H1 (cell line): ENCODE measurements at regions not wholly inside any gene's neighbourhood (a gene's known extent, or its start where the extent isn't known, plus 50 kb on each side); places are given as distances from the start of the nearest gene placed in this dataset.

ENCODE experiments used
- CTCF ChIA-PET: fragments of 300-600 bp; sonication (Branson Sonifier 250); formaldehyde crosslinking; loops from one replicate; lab custom pipeline; 2021; ENCODE audit not compliant: partially characterized antibody; lab: Charles Lee
- POLR2A ChIA-PET: fragments of 300-600 bp; sonication (Branson Sonifier 250); formaldehyde crosslinking; loops from one replicate; lab custom pipeline; 2021; ENCODE audit warnings: inconsistent platforms; ENCODE audit not compliant: partially characterized antibody; lab: Charles Lee
- DNase-seq, 2 experiments: peaks; one replicate each; pipeline versions ENCODE4 v3.0.0 to v3.0.0-alpha.2; 2010 to 2022; ENCODE audit warnings: low spot score in 2 of 2, low read depth in 1 of 2, mixed read lengths in 1 of 2
- FAIRE-seq: peaks from 2 replicates; lab custom pipeline; 2011; peaks lifted over from hg19 to GRCh38; lab: Jason Lieb, UNC
- H2AFZ ChIP-seq: 2 replicates; pipeline ENCODE4 v1.8.1; 2012; ENCODE audit warnings: low read length, inconsistent platforms
- H2AK5ac ChIP-seq: 2 replicates; pipeline ENCODE4 v1.6.1; 2013; ENCODE audit warnings: low read depth, low read length
- H2BK120ac ChIP-seq: replicated peaks from 2 replicates; pipeline ENCODE3; 2013; ENCODE audit warnings: low read depth, low read length, inconsistent platforms
- H2BK12ac ChIP-seq: 2 replicates; pipeline ENCODE4 v1.6.1; 2013; ENCODE audit warnings: low read depth, low read length
- H2BK15ac ChIP-seq: 2 replicates; pipeline ENCODE4 v1.6.1; 2013; ENCODE audit warnings: low read length
- H2BK20ac ChIP-seq: 2 replicates; pipeline ENCODE4 v1.6.1; 2013; ENCODE audit warnings: low read length
- H2BK5ac ChIP-seq: 2 replicates; pipeline ENCODE4 v1.6.1; 2013; ENCODE audit warnings: low read depth, low read length
- H3K14ac ChIP-seq: 2 replicates; pipeline ENCODE4 v1.6.1; 2013; ENCODE audit warnings: inconsistent platforms; ENCODE audit not compliant: insufficient read length
- H3K18ac ChIP-seq: 2 replicates; pipeline ENCODE4 v1.6.1; 2013; ENCODE audit warnings: low read length; ENCODE audit errors: extremely low read depth
- H3K23ac ChIP-seq: 2 replicates; pipeline ENCODE4 v1.6.1; 2013; ENCODE audit warnings: inconsistent platforms; ENCODE audit not compliant: insufficient read length
- H3K23me2 ChIP-seq: 2 replicates; pipeline ENCODE4 v1.6.1; 2013; ENCODE audit warnings: low read depth, low read length
- H3K27ac ChIP-seq: 2 replicates; pipeline ENCODE4 v1.6.1; 2011; ENCODE audit warnings: low read depth, low read length, inconsistent platforms
- H3K27me3 ChIP-seq, 4 experiments: replicated peaks in 1 of 4; 1 replicate in 1 of 4; 2 replicates in 3 of 4; pipeline versions ENCODE4 v1.6.1 to v1.8.1; 2011 to 2013; ENCODE audit warnings: low read length in 3 of 4, mild to moderate bottlenecking in 3 of 4, inconsistent platforms in 2 of 4, mixed read lengths in 2 of 4, moderate library complexity in 1 of 4; ENCODE audit not compliant: control insufficient read depth in 3 of 4, insufficient read depth in 3 of 4; ENCODE audit errors: extremely low read depth in 1 of 4
- H3K36me3 ChIP-seq, 4 experiments: 2 replicates each; pipeline versions ENCODE4 v1.6.1 to v1.8.1; 2011 to 2013; ENCODE audit warnings: mild to moderate bottlenecking in 4 of 4, low read length in 3 of 4, moderate library complexity in 2 of 4, control low read depth in 1 of 4, inconsistent platforms in 1 of 4; ENCODE audit not compliant: insufficient read depth in 4 of 4, control insufficient read depth in 2 of 4
- H3K4ac ChIP-seq: replicated peaks from 2 replicates; pipeline ENCODE3; 2013; ENCODE audit warnings: low read length, low read depth, mixed read lengths, inconsistent platforms; ENCODE audit not compliant: insufficient read length
- H3K4me1 ChIP-seq, 4 experiments: replicated peaks in 1 of 4; 1 replicate in 1 of 4; 2 replicates in 3 of 4; pipeline versions ENCODE4 v1.6.1 to v1.8.1; 2011 to 2013; ENCODE audit warnings: low read length in 3 of 4, inconsistent platforms in 2 of 4, mixed read lengths in 1 of 4; ENCODE audit not compliant: insufficient read depth in 4 of 4, control insufficient read depth in 3 of 4
- H3K4me2 ChIP-seq, 2 experiments: 2 replicates each; pipeline versions ENCODE4 v1.6.1 to v1.8.1; 2011 to 2013; ENCODE audit warnings: low read depth in 2 of 2, low read length in 2 of 2, control low read depth in 1 of 2, inconsistent platforms in 1 of 2, mild to moderate bottlenecking in 1 of 2; ENCODE audit not compliant: insufficient read depth in 1 of 2
- H3K4me3 ChIP-seq, 4 experiments: fragments of 200-600, 300-600 bp in 1 of 4; sonication (generic), shearing (Covaris generic), sonication (Bioruptor Twin) in 1 of 4; 2 replicates each; pipeline versions ENCODE4 v1.5.1 to v1.8.1; 2011 to 2016; ENCODE audit warnings: low read length in 4 of 4, low read depth in 3 of 4, control low read depth in 2 of 4, inconsistent platforms in 2 of 4, mild to moderate bottlenecking in 2 of 4, mixed read lengths in 1 of 4, moderate library complexity in 1 of 4; ENCODE audit not compliant: insufficient read depth in 2 of 4; ENCODE audit errors: extremely low read depth in 1 of 4
- H3K56ac ChIP-seq: replicated peaks from 2 replicates; pipeline ENCODE3; 2013; ENCODE audit warnings: low read depth, mild to moderate bottlenecking, mixed read lengths, low read length, inconsistent platforms; ENCODE audit not compliant: insufficient read length
- H3K79me1 ChIP-seq: 2 replicates; pipeline ENCODE4 v1.6.1; 2013; ENCODE audit warnings: low read depth, low read length, control low read depth
- H3K79me2 ChIP-seq, 2 experiments: 2 replicates each; pipeline versions ENCODE4 v1.6.1 to v1.8.1; 2012 to 2013; ENCODE audit warnings: low read length in 2 of 2, mild to moderate bottlenecking in 2 of 2, inconsistent platforms in 1 of 2; ENCODE audit not compliant: insufficient read depth in 2 of 2, control insufficient read depth in 1 of 2
- H3K9ac ChIP-seq, 4 experiments: replicated peaks in 1 of 4; 1 replicate in 1 of 4; 2 replicates in 3 of 4; pipeline versions ENCODE4 v1.6.1 to v1.8.1; 2011 to 2013; ENCODE audit warnings: low read depth in 3 of 4, low read length in 3 of 4, control low read depth in 2 of 4, mild to moderate bottlenecking in 2 of 4, moderate library complexity in 2 of 4, inconsistent platforms in 1 of 4; ENCODE audit errors: extremely low read depth in 1 of 4
- H3K9me3 ChIP-seq, 2 experiments: 2 replicates each; pipeline versions ENCODE4 v1.6.1 to v1.8.1; 2012 to 2013; ENCODE audit warnings: mild to moderate bottlenecking in 2 of 2, moderate library complexity in 2 of 2, control low read depth in 1 of 2, inconsistent platforms in 1 of 2, low read depth in 1 of 2, low read length in 1 of 2, mixed read lengths in 1 of 2; ENCODE audit not compliant: insufficient read depth in 2 of 2
- H4K20me1 ChIP-seq, 2 experiments: replicated peaks in 1 of 2; 2 replicates each; pipeline versions ENCODE3 to v1.8.1; 2011 to 2013; ENCODE audit warnings: inconsistent platforms in 2 of 2, low read length in 2 of 2, mild to moderate bottlenecking in 1 of 2; ENCODE audit not compliant: insufficient read depth in 2 of 2, control insufficient read depth in 1 of 2
- H4K5ac ChIP-seq: 2 replicates; pipeline ENCODE4 v1.6.1; 2013; ENCODE audit warnings: low read length, low read depth, mixed read lengths, inconsistent platforms; ENCODE audit not compliant: insufficient read length
- H4K8ac ChIP-seq: 2 replicates; pipeline ENCODE4 v1.8.0; 2013; ENCODE audit warnings: mild to moderate bottlenecking, moderate library complexity, low read length, inconsistent platforms; ENCODE audit not compliant: insufficient read depth; ENCODE audit errors: extremely low read depth
- H4K91ac ChIP-seq: replicated peaks from 2 replicates; pipeline ENCODE3; 2013; ENCODE audit warnings: low read length, mixed read lengths, inconsistent platforms; ENCODE audit not compliant: insufficient read length
- ASH2L ChIP-seq: fragments of 200-600, 300-600 bp; sonication (generic); IDR thresholded peaks from one replicate; pipeline ENCODE4 v1.7.1; 2017; ENCODE audit warnings: low read length
- ATF3 ChIP-seq: IDR thresholded peaks from 2 replicates; pipeline ENCODE4 v1.6.1; 2011; ENCODE audit warnings: low read depth, mild to moderate bottlenecking, low read length; ENCODE audit not compliant: insufficient read depth
- KDM1A ChIP-seq: fragments of 200-600, 300-600 bp; sonication (generic); IDR thresholded peaks from 2 replicates; pipeline ENCODE4 v1.7.1; 2016; ENCODE audit warnings: mild to moderate bottlenecking, low read length, borderline replicate concordance
- POU5F1 ChIP-seq: IDR thresholded peaks from 2 replicates; pipeline ENCODE4 v1.6.1; 2011; ENCODE audit warnings: low read depth, mild to moderate bottlenecking, low read length, moderate library complexity
- SIN3A ChIP-seq, 2 experiments: IDR thresholded peaks in 1 of 2; conservative IDR thresholded peaks in 1 of 2; 2 replicates each; pipeline ENCODE4 v1.6.1; 2011 to 2012; ENCODE audit warnings: low read length in 2 of 2, improper control_type of control experiment in 1 of 2, low read depth in 1 of 2, mild to moderate bottlenecking in 1 of 2
- SUZ12 ChIP-seq: fragments of 200-600 bp; sonication (generic); IDR thresholded peaks from 2 replicates; pipeline ENCODE4 v1.6.1; 2012; ENCODE audit warnings: mild to moderate bottlenecking, inconsistent platforms, low read length, moderate library complexity, mixed read lengths
- TBP ChIP-seq: IDR thresholded peaks from 2 replicates; pipeline ENCODE4 v1.6.1; 2011; ENCODE audit warnings: low read depth, low read length, improper control_type of control experiment
- ZNF274 ChIP-seq: IDR thresholded peaks from 2 replicates; pipeline ENCODE4 v1.7.0; 2012; ENCODE audit warnings: low read length, borderline replicate concordance; ENCODE audit errors: extremely low read depth
- WGBS, 2 experiments: shearing (Covaris generic) in 1 of 2; methylation state at CpG; one replicate each; pipeline versions ENCODE4 v1.1.6 to v1.1.7; 2013 to 2015; ENCODE audit warnings: low lambda C conversion rate in 2 of 2, mixed read lengths in 2 of 2, inconsistent platforms in 1 of 2, low coverage in 1 of 2, missing lambda C conversion rate in 1 of 2; ENCODE audit not compliant: insufficient replicate concordance in 2 of 2, insufficient coverage in 1 of 2, insufficient read length in 1 of 2; ENCODE audit errors: extremely low coverage in 1 of 2, missing lambda C conversion rate in 1 of 2; 5-methylcytosine and 5-hydroxymethylcytosine counted together
- TF ChIP-seq, protein P1 (sequence below): IDR thresholded peaks from 2 replicates; pipeline ENCODE4 v1.6.1; 2012; ENCODE audit warnings: inconsistent platforms

GRCh38 chr20:48096212-48096875 is 311.1 kb upstream of the SULF2 start:
- H3K79me1 ChIP-seq = no peaks in the 10 kb centered on the region; the same call in 1 of the 2 replicates
- no peak overlapping the region for H4K5ac ChIP-seq
- H2BK15ac ChIP-seq = no peak overlapping the region
- no peak overlapping the region for H3K56ac ChIP-seq
- H3K14ac ChIP-seq = no peak overlapping the region
- H3K18ac ChIP-seq = no peak overlapping the region
- ChIA-PET POLR2A (no interaction called here), CTCF (no interaction called here)
- H3K9ac ChIP-seq = no peak overlapping the region
- no peak overlapping the region for H3K4ac ChIP-seq
- H2BK20ac ChIP-seq = no peak overlapping the region
- H4K8ac ChIP-seq = no peak overlapping the region
- H3K27ac ChIP-seq = no peak overlapping the region
- TF ChIP-seq ASH2L = no peak
- TF ChIP-seq ATF3 = no peak
- no peak for TF ChIP-seq SIN3A (conservative IDR thresholded peaks at IDR 0.05 in 1 of 2, IDR thresholded peaks at IDR 0.05 in 1 of 2; ENCODE audit: low read depth in 1 of 2, low read length in 2 of 2)
- no peak for TF ChIP-seq ZNF274
- TF ChIP-seq, protein P1, sequence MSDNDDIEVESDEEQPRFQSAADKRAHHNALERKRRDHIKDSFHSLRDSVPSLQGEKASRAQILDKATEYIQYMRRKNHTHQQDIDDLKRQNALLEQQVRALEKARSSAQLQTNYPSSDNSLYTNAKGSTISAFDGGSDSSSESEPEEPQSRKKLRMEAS = no peak
- no peak for TF ChIP-seq SUZ12
- TF ChIP-seq TBP = no peak
- TF ChIP-seq KDM1A = no peak
- TF ChIP-seq POU5F1 = no peak
- DNase-seq = no peak
- no peaks in the 10 kb centered on the region for H4K20me1 ChIP-seq
- FAIRE-seq = no peak
- WGBS, 2 experiments = 88% methylated on average over 12 of the region's 12 CpGs; no CpG with 5 or more reads in 1 of the 2 experiments
- no peak overlapping the region for H3K23ac ChIP-seq
- H3K36me3 ChIP-seq = no peaks in the 10 kb centered on the region
- no peaks in the 10 kb centered on the region for H3K79me2 ChIP-seq
- H3K9me3 ChIP-seq = no peaks in the 10 kb centered on the region; a peak in 1 of 4 replicates
- H3K4me3 ChIP-seq = no peak overlapping the region
- H3K27me3 ChIP-seq = no peaks in the 10 kb centered on the region
- no peak overlapping the region for H2AK5ac ChIP-seq
- no peak overlapping the region; the same call in 1 of the 2 replicates for H2AFZ ChIP-seq
- H2BK120ac ChIP-seq = no peak overlapping the region
- no peaks in the 10 kb centered on the region for H3K4me1 ChIP-seq
- no peak overlapping the region for H4K91ac ChIP-seq
- H3K23me2 ChIP-seq = no peaks in the 10 kb centered on the region
- no peak overlapping the region for H3K4me2 ChIP-seq
- no peak overlapping the region for H2BK5ac ChIP-seq
- H2BK12ac ChIP-seq = no peak overlapping the region
